ENCODE measurements at regions not wholly inside any gene's neighbourhood (a gene's known extent, or its start where the extent isn't known, plus 50 kb on each side); places are given as distances from the start of the nearest gene placed in this dataset.

DNA sequence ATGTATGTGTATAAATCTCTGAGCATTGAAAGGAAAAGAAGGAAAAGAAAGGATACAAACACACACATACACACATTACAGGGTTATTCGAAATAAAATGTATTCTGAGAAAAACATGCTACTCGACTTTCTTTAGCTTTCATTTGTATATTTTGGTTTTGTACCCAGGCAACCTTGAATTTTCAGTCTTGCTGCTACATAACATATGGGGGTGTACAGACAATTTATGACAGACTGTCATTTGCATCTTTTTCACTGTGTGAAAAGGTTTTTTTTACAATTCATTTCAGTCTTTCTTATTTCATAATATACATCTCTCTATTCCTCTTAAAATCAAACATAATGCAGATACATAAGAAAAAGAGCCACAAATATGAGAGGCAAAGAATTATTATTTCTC is 1238.4 kb upstream of the NXPH2 start:
- Histone ChIP-seq H3K4me1 (ENCODE audit: insufficient read depth) (no peaks in the 10 kb centered on the region), H3K9me3 (no peaks in the 10 kb centered on the region), H3K27me3 (no peaks in the 10 kb centered on the region), H3K36me3 (no peaks in the 10 kb centered on the region), H3K27ac (no peak overlapping the region), H3K4me3 (no peak overlapping the region)
- TF ChIP-seq, protein P1, sequence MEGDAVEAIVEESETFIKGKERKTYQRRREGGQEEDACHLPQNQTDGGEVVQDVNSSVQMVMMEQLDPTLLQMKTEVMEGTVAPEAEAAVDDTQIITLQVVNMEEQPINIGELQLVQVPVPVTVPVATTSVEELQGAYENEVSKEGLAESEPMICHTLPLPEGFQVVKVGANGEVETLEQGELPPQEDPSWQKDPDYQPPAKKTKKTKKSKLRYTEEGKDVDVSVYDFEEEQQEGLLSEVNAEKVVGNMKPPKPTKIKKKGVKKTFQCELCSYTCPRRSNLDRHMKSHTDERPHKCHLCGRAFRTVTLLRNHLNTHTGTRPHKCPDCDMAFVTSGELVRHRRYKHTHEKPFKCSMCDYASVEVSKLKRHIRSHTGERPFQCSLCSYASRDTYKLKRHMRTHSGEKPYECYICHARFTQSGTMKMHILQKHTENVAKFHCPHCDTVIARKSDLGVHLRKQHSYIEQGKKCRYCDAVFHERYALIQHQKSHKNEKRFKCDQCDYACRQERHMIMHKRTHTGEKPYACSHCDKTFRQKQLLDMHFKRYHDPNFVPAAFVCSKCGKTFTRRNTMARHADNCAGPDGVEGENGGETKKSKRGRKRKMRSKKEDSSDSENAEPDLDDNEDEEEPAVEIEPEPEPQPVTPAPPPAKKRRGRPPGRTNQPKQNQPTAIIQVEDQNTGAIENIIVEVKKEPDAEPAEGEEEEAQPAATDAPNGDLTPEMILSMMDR (IDR thresholded peaks at IDR 0.05) = no peak
- TF ChIP-seq POLR2A (IDR thresholded peaks at IDR 0.05) = no peak
- no peak for TF ChIP-seq EP300 (IDR thresholded peaks at IDR 0.05)
- intact Hi-C loops (cut with DNase I) = no loop called here
- DNase-seq = no peak
- 19 to 47% (median 31%) methylated on average over 2 of the region's 2 CpGs for WGBS, 3 donors

DNA sequence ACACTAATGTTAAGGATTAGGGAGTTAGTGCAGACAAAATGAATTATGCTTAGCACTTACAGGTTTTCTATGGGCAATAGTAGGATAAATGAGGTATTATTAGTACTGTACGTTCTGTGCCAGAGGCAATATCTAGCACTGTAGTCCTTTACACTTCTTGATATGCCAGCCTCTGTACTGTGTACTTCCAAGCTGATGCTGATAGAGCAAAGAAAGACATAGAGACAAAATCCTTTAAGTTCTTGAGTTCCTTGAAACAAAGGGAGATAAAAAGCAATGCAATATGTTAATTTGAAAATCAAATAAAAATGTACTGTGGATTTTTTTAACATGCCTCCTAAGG is 1234.0 kb upstream of the NXPH2 start:
- no peak overlapping the region for H3K27ac ChIP-seq
- H3K27me3 ChIP-seq = no peaks in the 10 kb centered on the region
- TF ChIP-seq POLR2A (IDR thresholded peaks at IDR 0.05) (no peak), EP300 (IDR thresholded peaks at IDR 0.05) (no peak)
- TF ChIP-seq, protein P1 (IDR thresholded peaks at IDR 0.05) = no peak
- DNase-seq = no peak
- intact Hi-C loops (cut with DNase I) = no loop called here
- 65 to 81% (median 72%) methylated on average over 1 of the region's 1 CpG for WGBS, 3 donors
- H3K4me3 ChIP-seq = no peak overlapping the region
- no peaks in the 10 kb centered on the region for H3K4me1 ChIP-seq (ENCODE audit: insufficient read depth)
- no peaks in the 10 kb centered on the region for H3K9me3 ChIP-seq
- H3K36me3 ChIP-seq = no peaks in the 10 kb centered on the region

- Histone ChIP-seq H3K4me3 (no peak overlapping the region), H3K4me1 (ENCODE audit: insufficient read depth) (no peaks in the 10 kb centered on the region), H3K27ac (no peak overlapping the region), H3K9me3 (no peaks in the 10 kb centered on the region), H3K27me3 (no peaks in the 10 kb centered on the region), H3K36me3 (no peaks in the 10 kb centered on the region)
- WGBS, 3 donors = 81 to 88% (median 82%) methylated on average over 3 of the region's 3 CpGs
- intact Hi-C loops (cut with DNase I) = no loop called here
- no peak for DNase-seq
- TF ChIP-seq EP300 (IDR thresholded peaks at IDR 0.05) (no peak), POLR2A (IDR thresholded peaks at IDR 0.05) (no peak)
- TF ChIP-seq, protein P1 (IDR thresholded peaks at IDR 0.05) = no peak
Observed at GRCh38 chr2:140013545-140014203, 1233.5 kb upstream of the NXPH2 start.

DNA sequence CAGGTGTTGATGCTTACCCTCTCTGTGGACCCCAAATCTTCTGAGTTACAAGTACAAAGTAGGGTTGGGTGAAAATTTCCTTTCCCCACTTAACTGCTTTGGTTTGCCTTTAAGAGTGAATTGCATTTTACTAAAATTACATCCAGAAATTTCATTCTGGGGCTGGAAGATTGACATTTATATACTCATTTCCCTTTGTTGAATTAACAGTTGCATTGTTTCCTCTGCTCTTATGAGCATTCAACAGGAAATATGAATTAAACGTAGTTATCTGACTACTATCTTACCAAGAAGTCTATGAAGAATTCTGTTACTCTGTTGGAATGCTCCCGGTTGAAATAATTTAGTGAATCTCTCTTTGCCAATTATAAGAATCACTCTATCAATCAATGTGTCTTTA is 1231.1 kb upstream of the NXPH2 start:
- DNase-seq = no peak
- no peaks in the 10 kb centered on the region for H3K9me3 ChIP-seq
- no peaks in the 10 kb centered on the region for H3K36me3 ChIP-seq
- H3K4me1 ChIP-seq (ENCODE audit: insufficient read depth) = no peaks in the 10 kb centered on the region
- H3K4me3 ChIP-seq = no peak overlapping the region
- intact Hi-C loops (cut with DNase I) = no loop called here
- no peaks in the 10 kb centered on the region for H3K27me3 ChIP-seq
- H3K27ac ChIP-seq = no peak overlapping the region
- no peak for TF ChIP-seq POLR2A (IDR thresholded peaks at IDR 0.05)
- TF ChIP-seq, protein P1 (IDR thresholded peaks at IDR 0.05) = no peak
- no peak for TF ChIP-seq EP300 (IDR thresholded peaks at IDR 0.05)
- 60 to 73% (median 73%) methylated on average over 2 of the region's 2 CpGs for WGBS, 3 donors
